Peyer's patch (tissue), 4 donors: ENCODE measurements at regions not wholly inside any gene's neighbourhood (a gene's known extent, or its start where the extent isn't known, plus 50 kb on each side); places are given as distances from the start of the nearest gene placed in this dataset.

Experiments
- POLR2A ChIP-seq, 2 donors: fragments of 450-650 bp; IDR thresholded peaks; one replicate each; pipeline ENCODE4 v1.5.1; 2017; ENCODE audit warnings: antibody characterized with exemption in 2 of 2, mild to moderate bottlenecking in 2 of 2, moderate library complexity in 2 of 2
- TF ChIP-seq, protein P1 (sequence below), 6 experiments: fragments of 450-650 bp in 4 of 6; fragments of 200-600 bp in 2 of 6; sonication (generic) in 1 of 6; IDR thresholded peaks; one replicate each; pipeline ENCODE4 v1.5.1; 2017 to 2019; ENCODE audit warnings: antibody characterized with exemption in 6 of 6, mild to moderate bottlenecking in 3 of 6, moderate library complexity in 1 of 6

DNA sequence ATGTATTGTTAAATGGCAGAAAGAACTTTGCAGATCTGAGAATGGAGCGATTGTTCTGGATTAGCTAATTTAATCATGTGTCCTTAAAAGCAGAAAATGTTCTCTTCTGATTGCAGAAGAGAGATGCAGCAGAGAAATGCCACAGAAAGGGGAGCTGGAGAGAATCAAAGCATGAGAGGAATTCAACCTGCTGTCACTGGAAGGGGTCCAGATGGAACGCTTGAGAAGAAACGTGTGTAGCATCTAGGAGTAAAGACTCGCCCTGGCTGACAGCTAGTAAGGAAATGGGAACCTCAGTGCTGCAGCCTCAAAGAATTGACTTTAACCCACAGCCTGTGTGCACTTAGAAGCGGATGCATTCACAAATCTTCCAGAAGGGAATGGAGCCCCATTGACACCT lies 502.8 kb downstream of the KLF12 start:
- no peak for TF ChIP-seq POLR2A (IDR thresholded peaks at IDR 0.05)
- TF ChIP-seq, protein P1, sequence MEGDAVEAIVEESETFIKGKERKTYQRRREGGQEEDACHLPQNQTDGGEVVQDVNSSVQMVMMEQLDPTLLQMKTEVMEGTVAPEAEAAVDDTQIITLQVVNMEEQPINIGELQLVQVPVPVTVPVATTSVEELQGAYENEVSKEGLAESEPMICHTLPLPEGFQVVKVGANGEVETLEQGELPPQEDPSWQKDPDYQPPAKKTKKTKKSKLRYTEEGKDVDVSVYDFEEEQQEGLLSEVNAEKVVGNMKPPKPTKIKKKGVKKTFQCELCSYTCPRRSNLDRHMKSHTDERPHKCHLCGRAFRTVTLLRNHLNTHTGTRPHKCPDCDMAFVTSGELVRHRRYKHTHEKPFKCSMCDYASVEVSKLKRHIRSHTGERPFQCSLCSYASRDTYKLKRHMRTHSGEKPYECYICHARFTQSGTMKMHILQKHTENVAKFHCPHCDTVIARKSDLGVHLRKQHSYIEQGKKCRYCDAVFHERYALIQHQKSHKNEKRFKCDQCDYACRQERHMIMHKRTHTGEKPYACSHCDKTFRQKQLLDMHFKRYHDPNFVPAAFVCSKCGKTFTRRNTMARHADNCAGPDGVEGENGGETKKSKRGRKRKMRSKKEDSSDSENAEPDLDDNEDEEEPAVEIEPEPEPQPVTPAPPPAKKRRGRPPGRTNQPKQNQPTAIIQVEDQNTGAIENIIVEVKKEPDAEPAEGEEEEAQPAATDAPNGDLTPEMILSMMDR (IDR thresholded peaks at IDR 0.05): no peak
